H7 (cell line): ENCODE measurements at regions not wholly inside any gene's neighbourhood (a gene's known extent, or its start where the extent isn't known, plus 50 kb on each side); places are given as distances from the start of the nearest gene placed in this dataset.

Source experiments
- DNase-seq: peaks from one replicate; pipeline ENCODE4 v3.0.0; 2012
- H3K27me3 ChIP-seq: 2 replicates; pipeline ENCODE4 v1.6.0; 2011; ENCODE audit warnings: mild to moderate bottlenecking, low read length; ENCODE audit not compliant: control insufficient read depth, insufficient read depth
- H3K36me3 ChIP-seq: replicated peaks from 2 replicates; pipeline ENCODE4 v1.5.1; 2011; ENCODE audit warnings: low read length; ENCODE audit not compliant: control insufficient read depth, insufficient read depth
- H3K4me3 ChIP-seq: 2 replicates; pipeline ENCODE4 v1.5.1; 2011; ENCODE audit warnings: low read depth, mild to moderate bottlenecking, control low read depth, low read length, moderate library complexity; ENCODE audit not compliant: insufficient read depth

- no peak for DNase-seq
- Histone ChIP-seq H3K36me3 (no peaks in the 10 kb centered on the region), H3K4me3 (no peak overlapping the region), H3K27me3 (no peaks in the 10 kb centered on the region)
Observed at GRCh38 chr3:66717806-66718205, 217.0 kb upstream of the LRIG1 start.

DNA sequence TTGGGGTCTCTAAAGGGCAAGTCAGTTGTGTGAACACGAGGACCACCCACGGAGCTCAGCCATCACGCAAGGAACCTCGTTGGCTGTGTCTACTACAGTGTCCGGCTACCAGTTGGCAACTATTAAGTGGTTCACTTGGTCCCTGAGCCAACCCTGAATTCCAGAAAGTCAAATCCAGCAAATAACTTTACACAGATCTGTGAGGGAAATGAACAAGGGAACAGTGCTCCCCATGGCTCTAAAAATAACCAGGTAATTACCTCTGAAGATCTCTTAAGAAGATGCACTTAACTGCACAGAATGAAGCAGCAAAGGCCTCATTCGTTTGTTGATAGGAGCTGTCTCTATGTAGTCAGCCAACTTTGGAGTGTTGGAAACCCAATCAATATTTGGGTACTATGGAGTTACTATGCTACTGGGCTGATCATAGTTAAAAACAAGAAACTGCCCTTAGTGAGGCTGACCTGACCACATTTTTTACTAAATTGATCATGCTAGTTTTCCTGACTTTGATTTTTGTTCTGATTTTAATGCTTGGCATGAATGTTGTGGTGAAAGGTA lies 219.1 kb upstream of the LRIG1 start:
- Histone ChIP-seq H3K27me3 (no peaks in the 10 kb centered on the region), H3K4me3 (no peak overlapping the region), H3K36me3 (no peaks in the 10 kb centered on the region)
- DNase-seq, result no peak

DNA sequence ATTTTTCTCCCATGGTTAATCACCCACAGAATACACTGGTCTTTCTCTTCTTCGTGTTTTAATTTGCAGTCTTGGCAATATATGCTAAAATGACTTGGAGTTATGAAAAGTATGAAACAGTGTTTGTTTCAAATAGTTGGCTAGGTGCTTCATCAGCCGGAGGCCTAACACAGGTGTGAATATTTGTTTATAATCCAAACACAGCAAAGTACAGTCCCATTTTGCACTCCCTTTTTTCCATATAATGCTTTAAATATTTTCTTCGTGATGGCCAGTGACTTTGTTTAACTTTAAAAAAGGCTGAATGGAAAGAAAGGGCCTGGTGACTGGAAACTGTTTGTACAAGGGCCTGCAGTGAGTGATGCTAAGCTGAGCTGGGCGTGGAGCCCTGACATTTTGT lies 219.7 kb upstream of the LRIG1 start:
- H3K4me3 ChIP-seq, result no peak overlapping the region
- no peak for DNase-seq
- no peaks in the 10 kb centered on the region for H3K36me3 ChIP-seq
- H3K27me3 ChIP-seq, result no peaks in the 10 kb centered on the region

GRCh38 chr3:66722675-66723074 lies 221.9 kb upstream of the LRIG1 start:
- H3K27me3 ChIP-seq, result no peaks in the 10 kb centered on the region
- H3K36me3 ChIP-seq, result no peaks in the 10 kb centered on the region
- H3K4me3 ChIP-seq, result no peak overlapping the region
- DNase-seq, result no peak

DNA sequence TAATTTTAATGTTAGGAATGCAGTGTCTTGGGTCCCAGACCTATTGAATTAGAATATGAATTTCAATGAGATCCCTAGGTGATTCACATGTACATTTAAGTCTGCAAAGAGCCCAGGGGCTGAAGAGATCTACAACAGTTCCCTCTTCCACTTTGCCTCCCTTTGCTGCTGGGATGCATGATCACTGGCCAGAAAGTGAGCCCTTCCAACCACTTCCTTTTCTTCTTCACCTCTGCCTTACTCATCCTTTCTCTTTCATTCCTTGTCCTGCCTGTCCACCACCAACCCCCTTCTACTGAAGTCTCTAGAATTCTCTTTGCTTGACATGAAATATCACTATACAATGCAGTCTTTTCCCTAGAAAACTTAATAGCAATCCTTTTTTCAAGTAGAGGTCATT lies 222.4 kb upstream of the LRIG1 start:
- Histone ChIP-seq H3K27me3 (no peaks in the 10 kb centered on the region), H3K4me3 (no peak overlapping the region), H3K36me3 (no peaks in the 10 kb centered on the region)
- no peak for DNase-seq

GRCh38 chr3:66729687-66730393 lies 229.0 kb upstream of the LRIG1 start:
- H3K27me3 ChIP-seq, result no peaks in the 10 kb centered on the region
- H3K4me3 ChIP-seq, result no peak overlapping the region
- no peak for DNase-seq
- H3K36me3 ChIP-seq, result no peaks in the 10 kb centered on the region

- DNase-seq, result no peak
- Histone ChIP-seq H3K27me3 (no peaks in the 10 kb centered on the region), H3K36me3 (no peaks in the 10 kb centered on the region), H3K4me3 (no peak overlapping the region)
Observed at GRCh38 chr3:66738625-66739365, 238.0 kb upstream of the LRIG1 start.

DNA sequence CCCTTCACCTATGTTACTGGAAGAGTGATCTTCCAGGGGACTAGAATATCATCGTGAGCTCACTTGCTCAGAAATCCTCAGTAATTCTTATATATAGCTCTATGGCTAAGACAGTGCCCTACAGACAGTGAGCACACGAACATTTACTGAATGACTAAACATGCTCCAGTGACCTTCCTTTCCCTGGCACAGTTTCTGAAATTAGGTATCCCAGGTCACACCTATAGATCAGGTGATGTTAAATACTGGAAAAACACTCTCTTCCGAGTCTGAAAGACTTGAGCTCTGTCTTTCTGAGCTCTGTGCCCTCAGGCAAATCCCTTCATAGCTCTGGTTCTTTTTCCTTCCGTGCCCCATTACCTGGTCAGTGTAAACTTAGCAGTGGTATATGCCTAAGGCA lies 239.4 kb upstream of the LRIG1 start:
- no peak for DNase-seq
- Histone ChIP-seq H3K36me3 (no peaks in the 10 kb centered on the region), H3K27me3 (no peaks in the 10 kb centered on the region), H3K4me3 (no peak overlapping the region)

GRCh38 chr3:66744521-66744920 lies 243.7 kb upstream of the LRIG1 start:
- no peak overlapping the region for H3K4me3 ChIP-seq
- no peaks in the 10 kb centered on the region for H3K36me3 ChIP-seq
- DNase-seq, result no peak
- H3K27me3 ChIP-seq, result no peaks in the 10 kb centered on the region

GRCh38 chr3:66744986-66745385 lies 244.2 kb upstream of the LRIG1 start:
- Histone ChIP-seq H3K27me3 (no peaks in the 10 kb centered on the region), H3K4me3 (no peak overlapping the region), H3K36me3 (no peaks in the 10 kb centered on the region)
- DNase-seq, result no peak

GRCh38 chr3:66747261-66747660 lies 246.4 kb upstream of the LRIG1 start:
- H3K4me3 ChIP-seq, result no peak overlapping the region
- DNase-seq, result no peak
- H3K36me3 ChIP-seq, result no peaks in the 10 kb centered on the region
- H3K27me3 ChIP-seq, result no peaks in the 10 kb centered on the region

DNA sequence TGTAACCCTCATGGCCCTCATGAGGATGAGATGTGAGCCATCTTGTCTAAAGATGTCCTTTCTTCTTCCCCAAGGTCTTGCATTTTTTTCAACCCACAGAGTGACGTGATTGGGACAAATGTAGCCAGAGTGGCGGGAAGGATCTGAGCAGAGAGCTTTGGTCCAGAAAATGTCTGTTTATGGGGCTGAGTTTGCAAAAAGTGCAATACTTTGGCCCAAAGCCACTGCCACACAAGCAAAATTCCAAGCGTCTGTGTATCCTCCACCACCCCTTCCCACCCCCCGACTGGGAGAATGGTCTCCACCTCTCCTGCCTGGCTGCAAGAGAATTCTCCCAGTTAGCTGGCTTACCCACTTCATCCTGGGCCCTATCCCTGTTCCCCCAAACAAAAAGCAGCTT lies 246.9 kb upstream of the LRIG1 start:
- DNase-seq, result no peak
- Histone ChIP-seq H3K4me3 (no peak overlapping the region), H3K36me3 (no peaks in the 10 kb centered on the region), H3K27me3 (no peaks in the 10 kb centered on the region)

- Histone ChIP-seq H3K4me3 (no peak overlapping the region), H3K27me3 (no peaks in the 10 kb centered on the region), H3K36me3 (no peaks in the 10 kb centered on the region)
- DNase-seq, result no peak
Observed at GRCh38 chr3:66748175-66748876, 247.5 kb upstream of the LRIG1 start.

DNA sequence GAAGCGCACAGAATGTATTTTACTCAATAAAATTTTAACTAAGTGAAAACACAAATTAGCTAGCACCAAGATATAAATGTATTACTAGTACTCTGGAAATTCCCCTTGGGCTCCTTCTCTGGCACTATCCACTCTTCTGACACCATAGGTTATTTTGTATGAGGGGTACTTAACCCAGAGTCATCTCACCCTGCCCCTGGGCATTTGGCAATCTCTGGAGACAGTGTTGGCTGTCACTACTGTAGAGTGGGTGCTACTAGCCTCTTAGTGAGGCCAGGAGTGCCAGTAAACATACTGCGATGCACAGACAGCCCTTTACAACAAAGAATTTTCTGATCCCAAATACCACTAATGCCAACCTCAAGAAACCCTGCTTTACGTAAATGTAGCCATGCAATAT lies 246.3 kb upstream of the KBTBD8 start:
- DNase-seq, result no peak
- no peaks in the 10 kb centered on the region for H3K36me3 ChIP-seq

DNA sequence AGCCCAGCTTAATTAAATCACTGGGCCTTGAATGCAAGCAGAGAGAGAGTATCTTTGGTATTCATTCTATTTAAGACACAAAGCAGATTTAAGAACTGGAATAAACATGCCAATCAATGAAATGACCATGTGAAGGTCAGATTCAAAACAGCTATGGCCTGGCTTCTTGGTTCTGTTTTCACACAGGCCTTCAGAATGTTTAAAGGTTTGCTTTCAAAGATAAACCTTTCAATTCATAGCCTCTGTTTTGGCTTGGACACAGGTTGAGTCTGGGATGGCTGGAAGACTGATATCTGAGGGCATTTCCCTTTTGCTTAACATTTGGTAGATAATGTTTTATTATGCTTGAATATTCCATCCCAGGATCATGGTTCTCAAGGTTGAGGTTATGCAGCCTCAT lies 244.4 kb upstream of the KBTBD8 start:
- Histone ChIP-seq H3K4me3 (no peak overlapping the region), H3K36me3 (no peaks in the 10 kb centered on the region), H3K27me3 (no peaks in the 10 kb centered on the region)
- DNase-seq, result no peak

More for the DNA sequence above, 246.3 kb upstream of the KBTBD8 start:
- Histone ChIP-seq H3K27me3 (no peaks in the 10 kb centered on the region), H3K4me3 (no peak overlapping the region)
